Nephron (organoid): ENCODE measurements at regions not wholly inside any gene's neighbourhood (a gene's known extent, or its start where the extent isn't known, plus 50 kb on each side); places are given as distances from the start of the nearest gene placed in this dataset.

ENCODE experiments used
- H3K27ac Mint-ChIP-seq, 3 experiments: 2 replicates each; pipeline ENCODE4 v1.8.0; 2020; ENCODE audit warnings: mixed read lengths in 3 of 3, mild to moderate bottlenecking in 2 of 3, moderate library complexity in 1 of 3
- H3K27me3 Mint-ChIP-seq: 2 replicates; pipeline ENCODE4 v1.8.0; 2021; ENCODE audit warnings: low read depth, mild to moderate bottlenecking, moderate library complexity, mixed read lengths
- H3K36me3 Mint-ChIP-seq: 2 replicates; pipeline ENCODE4 v1.8.0; 2020; ENCODE audit warnings: low read depth, mixed read lengths
- H3K4me1 Mint-ChIP-seq: 2 replicates; pipeline ENCODE4 v1.8.0; 2020; ENCODE audit warnings: mixed read lengths
- H3K4me3 Mint-ChIP-seq, 3 experiments: 2 replicates each; pipeline ENCODE4 v1.8.0; 2020; ENCODE audit warnings: mild to moderate bottlenecking in 3 of 3, mixed read lengths in 3 of 3, moderate library complexity in 2 of 3
- H3K9me3 Mint-ChIP-seq: 2 replicates; pipeline ENCODE4 v1.8.0; 2020; ENCODE audit warnings: mixed read lengths
- TF ChIP-seq, protein P1 (sequence below), 3 experiments: fragments of 200-600 bp; sonication (generic); IDR thresholded peaks; one replicate each; pipeline ENCODE4 v1.5.0; 2021; ENCODE audit warnings: antibody characterized with exemption in 3 of 3; ENCODE audit not compliant: unreplicated experiment in 3 of 3

DNA sequence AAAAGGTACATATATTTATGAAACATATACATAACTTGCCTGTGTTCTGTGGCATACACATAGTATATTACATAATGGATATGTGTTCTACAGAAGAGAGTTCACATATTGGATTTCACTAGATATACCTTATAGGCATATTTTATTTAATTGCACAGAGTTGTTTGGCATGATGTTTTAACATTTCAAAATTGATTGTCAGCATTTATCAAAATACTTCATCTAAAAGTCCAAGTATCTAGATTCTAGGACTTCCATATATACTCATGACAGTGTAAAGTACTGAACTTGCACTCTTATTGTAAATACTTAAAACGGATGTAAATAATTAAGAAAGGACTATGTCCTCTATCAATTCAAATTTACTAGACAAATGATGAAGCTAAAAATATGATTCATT, 995.3 kb upstream of the LRRTM1 start:
- Mint-ChIP-seq H3K36me3 (no peaks in the 10 kb centered on the region), H3K4me1 (peaks cover 5% of the 10 kb centered on the region), H3K27ac (no peak overlapping the region), H3K9me3 (peaks cover 11% of the 10 kb centered on the region), H3K4me3 (no peak overlapping the region), H3K27me3 (no peaks in the 10 kb centered on the region)
- TF ChIP-seq, protein P1, sequence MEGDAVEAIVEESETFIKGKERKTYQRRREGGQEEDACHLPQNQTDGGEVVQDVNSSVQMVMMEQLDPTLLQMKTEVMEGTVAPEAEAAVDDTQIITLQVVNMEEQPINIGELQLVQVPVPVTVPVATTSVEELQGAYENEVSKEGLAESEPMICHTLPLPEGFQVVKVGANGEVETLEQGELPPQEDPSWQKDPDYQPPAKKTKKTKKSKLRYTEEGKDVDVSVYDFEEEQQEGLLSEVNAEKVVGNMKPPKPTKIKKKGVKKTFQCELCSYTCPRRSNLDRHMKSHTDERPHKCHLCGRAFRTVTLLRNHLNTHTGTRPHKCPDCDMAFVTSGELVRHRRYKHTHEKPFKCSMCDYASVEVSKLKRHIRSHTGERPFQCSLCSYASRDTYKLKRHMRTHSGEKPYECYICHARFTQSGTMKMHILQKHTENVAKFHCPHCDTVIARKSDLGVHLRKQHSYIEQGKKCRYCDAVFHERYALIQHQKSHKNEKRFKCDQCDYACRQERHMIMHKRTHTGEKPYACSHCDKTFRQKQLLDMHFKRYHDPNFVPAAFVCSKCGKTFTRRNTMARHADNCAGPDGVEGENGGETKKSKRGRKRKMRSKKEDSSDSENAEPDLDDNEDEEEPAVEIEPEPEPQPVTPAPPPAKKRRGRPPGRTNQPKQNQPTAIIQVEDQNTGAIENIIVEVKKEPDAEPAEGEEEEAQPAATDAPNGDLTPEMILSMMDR (IDR thresholded peaks at IDR 0.05; ENCODE audit: unreplicated experiment in 3 of 3): no peak

DNA sequence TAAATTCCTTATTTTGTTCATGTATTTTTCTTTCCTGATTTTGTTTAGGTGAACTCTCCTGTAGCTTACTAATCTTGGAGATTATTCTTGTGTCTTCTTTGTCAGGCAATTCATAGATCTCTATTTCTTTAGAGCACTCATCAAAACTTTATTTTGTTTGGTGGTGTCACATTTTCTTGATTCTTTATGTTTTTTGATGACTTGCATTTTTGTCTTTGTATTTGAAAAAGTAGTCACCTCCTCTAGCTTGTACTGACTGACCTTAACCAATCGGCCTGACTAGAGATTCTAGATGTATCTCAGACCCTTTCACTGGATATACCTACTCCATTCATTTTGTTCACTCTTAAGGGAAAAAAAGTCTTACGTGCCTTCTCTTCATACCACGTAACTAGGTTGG, 986.3 kb upstream of the LRRTM1 start:
- Mint-ChIP-seq H3K4me3 (no peak overlapping the region), H3K9me3 (peaks cover 7% of the 10 kb centered on the region), H3K36me3 (no peaks in the 10 kb centered on the region), H3K27ac (no peak overlapping the region), H3K27me3 (no peaks in the 10 kb centered on the region), H3K4me1 (no peaks in the 10 kb centered on the region)
- TF ChIP-seq, protein P1 (IDR thresholded peaks at IDR 0.05; ENCODE audit: unreplicated experiment in 3 of 3): no peak

DNA sequence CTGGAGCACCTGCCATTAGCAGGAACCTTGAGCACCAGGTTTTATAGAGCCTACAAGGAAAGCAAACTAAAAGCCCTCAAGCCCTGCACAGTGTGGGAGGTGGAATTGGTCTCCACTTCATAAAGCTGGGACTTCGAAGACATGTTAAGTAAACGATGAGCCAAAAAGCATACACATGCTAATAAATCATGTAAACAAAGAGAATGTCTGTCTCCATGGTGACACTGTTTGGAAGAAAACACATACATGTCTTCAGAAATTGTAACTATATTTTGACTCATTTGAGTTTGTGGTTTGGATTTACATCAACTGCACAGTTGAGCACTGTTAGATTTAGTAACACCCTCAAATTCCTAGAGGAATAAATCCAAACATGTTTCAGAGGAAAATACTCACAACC, 978.5 kb upstream of the LRRTM1 start:
- H3K4me1 Mint-ChIP-seq: no peaks in the 10 kb centered on the region
- no peak overlapping the region for H3K27ac Mint-ChIP-seq
- H3K9me3 Mint-ChIP-seq: no peaks in the 10 kb centered on the region
- TF ChIP-seq, protein P1 (IDR thresholded peaks at IDR 0.05; ENCODE audit: unreplicated experiment in 3 of 3): no peak
- no peaks in the 10 kb centered on the region for H3K27me3 Mint-ChIP-seq
- no peaks in the 10 kb centered on the region for H3K36me3 Mint-ChIP-seq
- no peak overlapping the region for H3K4me3 Mint-ChIP-seq

DNA sequence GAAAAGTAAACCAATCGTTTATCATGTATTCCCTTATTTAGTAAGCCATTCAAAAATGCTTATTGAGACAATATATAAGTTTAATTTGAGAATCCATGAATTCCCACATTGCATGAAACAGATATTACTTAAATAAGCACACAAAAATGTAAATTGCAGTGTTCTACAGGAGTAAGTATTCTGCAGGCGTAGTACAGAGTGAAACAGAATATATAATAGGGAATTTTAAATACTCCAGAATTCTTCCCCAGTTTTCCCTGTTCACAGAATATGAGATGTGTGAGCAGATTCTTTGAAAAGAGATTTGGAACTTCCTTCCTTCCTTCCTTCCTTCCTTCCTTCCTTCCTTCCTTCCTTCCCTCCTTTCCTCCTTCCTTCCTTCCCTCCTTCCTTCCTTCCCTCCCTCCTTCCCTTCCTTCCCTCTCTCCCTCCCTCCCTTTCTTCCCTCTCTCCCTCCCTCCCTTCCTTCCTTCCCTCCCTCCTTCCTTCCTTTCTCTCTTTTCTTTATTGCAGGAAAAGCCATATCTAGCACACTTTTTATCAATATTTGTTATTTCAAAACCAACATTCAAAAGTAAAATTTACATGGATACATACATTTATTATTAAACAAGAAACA, 977.7 kb upstream of the LRRTM1 start:
- Mint-ChIP-seq H3K36me3 (no peaks in the 10 kb centered on the region), H3K27me3 (no peaks in the 10 kb centered on the region), H3K4me3 (no peak overlapping the region), H3K9me3 (no peaks in the 10 kb centered on the region), H3K4me1 (no peaks in the 10 kb centered on the region), H3K27ac (no peak overlapping the region)
- TF ChIP-seq, protein P1 (IDR thresholded peaks at IDR 0.05; ENCODE audit: unreplicated experiment in 3 of 3): no peak

DNA sequence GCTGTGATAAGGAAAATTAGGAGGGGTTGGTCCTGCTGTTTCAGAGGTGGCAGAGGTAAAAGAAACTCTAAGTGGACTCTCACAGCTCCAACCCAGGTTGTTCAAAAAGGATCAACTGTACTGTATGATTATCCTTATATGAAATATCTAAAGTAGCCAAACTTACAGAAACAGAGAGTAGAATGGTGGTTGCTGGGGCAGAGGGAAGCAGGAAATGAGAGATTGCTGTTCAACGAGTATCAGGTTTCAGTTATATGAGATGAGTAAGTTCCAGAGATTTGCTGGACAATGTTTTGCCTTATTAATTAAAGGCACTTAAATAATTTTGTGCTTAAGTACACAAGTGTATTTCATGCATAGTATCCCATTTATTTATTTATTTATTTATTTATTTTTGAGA, 972.0 kb upstream of the LRRTM1 start:
- no peaks in the 10 kb centered on the region for H3K27me3 Mint-ChIP-seq
- no peak overlapping the region for H3K4me3 Mint-ChIP-seq
- H3K27ac Mint-ChIP-seq: no peak overlapping the region
- no peaks in the 10 kb centered on the region for H3K4me1 Mint-ChIP-seq
- no peaks in the 10 kb centered on the region for H3K36me3 Mint-ChIP-seq
- TF ChIP-seq, protein P1 (IDR thresholded peaks at IDR 0.05; ENCODE audit: unreplicated experiment in 3 of 3): no peak
- H3K9me3 Mint-ChIP-seq: no peaks in the 10 kb centered on the region

DNA sequence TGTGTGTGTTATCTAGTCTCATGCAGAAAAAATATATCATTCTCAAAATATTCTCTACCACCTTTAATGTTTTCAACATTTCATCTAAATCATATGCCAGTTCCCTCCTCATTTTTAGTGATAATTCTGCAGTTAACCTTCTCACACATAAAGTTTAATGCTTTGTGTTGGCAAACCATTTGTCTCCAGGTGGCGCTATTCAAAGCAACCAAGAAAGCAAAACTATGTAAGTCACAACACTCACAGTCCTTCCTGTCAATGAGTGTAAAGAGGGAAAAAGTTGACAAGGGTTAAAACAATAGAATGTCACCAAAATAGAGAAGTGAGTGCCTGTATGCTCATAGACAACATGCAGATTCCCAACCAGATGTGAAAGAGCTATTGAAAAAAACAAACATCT, 961.6 kb upstream of the LRRTM1 start:
- Mint-ChIP-seq H3K9me3 (peaks cover 22% of the 10 kb centered on the region), H3K4me3 (no peak overlapping the region), H3K27me3 (no peaks in the 10 kb centered on the region), H3K27ac (no peak overlapping the region), H3K4me1 (no peaks in the 10 kb centered on the region), H3K36me3 (no peaks in the 10 kb centered on the region)
- TF ChIP-seq, protein P1 (IDR thresholded peaks at IDR 0.05; ENCODE audit: unreplicated experiment in 3 of 3): peak; percentile 41 to 60 (median 44)
